SK-N-SH treated with all-trans-retinoic acid at 6 μM for 48 hours (cell line): ENCODE measurements at regions not wholly inside any gene's neighbourhood (a gene's known extent, or its start where the extent isn't known, plus 50 kb on each side); places are given as distances from the start of the nearest gene placed in this dataset.

Experiments
- ATAC-seq: fragments of 200-7000 bp; cut with Tn5 transposase; 3 replicates; pipeline ENCODE4 v1.9.1; 2020; ENCODE audit warnings: mild to moderate bottlenecking, moderate library complexity
- ARNTL ChIP-seq: fragments of 450-650 bp; formaldehyde crosslinking; IDR thresholded peaks from 2 replicates; pipeline ENCODE4 v1.5.0; 2020; ENCODE audit warnings: low read depth, mild to moderate bottlenecking, moderate library complexity, borderline replicate concordance
- BACH2 ChIP-seq: fragments of 250-450 bp; sonication (Bioruptor Pico); IDR thresholded peaks from 2 replicates; pipeline ENCODE4 v1.9.0; 2021; ENCODE audit warnings: mild to moderate bottlenecking, borderline replicate concordance
- CSDC2 ChIP-seq: fragments of 250-450 bp; sonication (Bioruptor Pico); IDR thresholded peaks from 2 replicates; pipeline ENCODE4 v1.5.0; 2020; ENCODE audit warnings: mild to moderate bottlenecking, moderate library complexity
- CSRNP3 ChIP-seq: fragments of 250-450 bp; sonication (Bioruptor Pico); IDR thresholded peaks from 2 replicates; pipeline ENCODE4 v1.5.1; 2021; ENCODE audit warnings: mild to moderate bottlenecking, moderate library complexity
- ESRRG ChIP-seq: fragments of 250-450 bp; sonication (Bioruptor Pico); IDR thresholded peaks from 2 replicates; pipeline ENCODE4 v1.6.1; 2021; ENCODE audit warnings: mild to moderate bottlenecking
- GLIS3 ChIP-seq: fragments of 250-450 bp; sonication (Bioruptor Pico); IDR thresholded peaks from 2 replicates; pipeline ENCODE4 v1.5.0; 2020; ENCODE audit warnings: mild to moderate bottlenecking, moderate library complexity
- ISL1 ChIP-seq: fragments of 250-450 bp; sonication (Bioruptor Pico); IDR thresholded peaks from 2 replicates; pipeline ENCODE4 v2.1.2; 2022; ENCODE audit warnings: mild to moderate bottlenecking, moderate library complexity
- OSR1 ChIP-seq: fragments of 250-450 bp; sonication (Bioruptor Pico); IDR thresholded peaks from 2 replicates; pipeline ENCODE4 v1.8.0; 2022; ENCODE audit warnings: moderate library complexity, mild to moderate bottlenecking, inconsistent platforms
- POU6F1 ChIP-seq: fragments of 250-450 bp; sonication (Bioruptor Pico); IDR thresholded peaks from 2 replicates; pipeline ENCODE4 v1.8.0; 2021; ENCODE audit warnings: low read depth, mild to moderate bottlenecking, moderate library complexity, borderline replicate concordance
- PPARA ChIP-seq: fragments of 250-450 bp; sonication (Bioruptor Pico); IDR thresholded peaks from 2 replicates; pipeline ENCODE4 v1.5.0; 2020; ENCODE audit warnings: mild to moderate bottlenecking, borderline replicate concordance
- RARB ChIP-seq: fragments of 250-450 bp; sonication (Bioruptor Pico); IDR thresholded peaks from 2 replicates; pipeline ENCODE4 v1.8.0; 2021; ENCODE audit warnings: mild to moderate bottlenecking, moderate library complexity
- SNAI2 ChIP-seq: fragments of 250-450 bp; sonication (Bioruptor Pico); IDR thresholded peaks from 2 replicates; pipeline ENCODE4 v1.5.0; 2020; ENCODE audit warnings: mild to moderate bottlenecking, moderate library complexity
- TCF4 ChIP-seq: fragments of 250-450 bp; sonication (Bioruptor Pico); IDR thresholded peaks from 2 replicates; pipeline ENCODE4 v1.8.0; 2021; ENCODE audit warnings: mild to moderate bottlenecking, moderate library complexity, borderline replicate concordance
- TOX ChIP-seq: fragments of 250-450 bp; sonication (Bioruptor Pico); IDR thresholded peaks from 2 replicates; pipeline ENCODE4 v1.8.0; 2021; ENCODE audit warnings: mild to moderate bottlenecking, moderate library complexity, borderline replicate concordance
- ZFP3 ChIP-seq: fragments of 250-450 bp; sonication (Bioruptor Pico); IDR thresholded peaks from 2 replicates; pipeline ENCODE4 v1.5.0; 2020; ENCODE audit warnings: mild to moderate bottlenecking, moderate library complexity
- ZFP30 ChIP-seq: fragments of 450-650 bp; formaldehyde crosslinking; IDR thresholded peaks from 2 replicates; pipeline ENCODE4 v1.5.0; 2022; ENCODE audit warnings: mild to moderate bottlenecking, moderate library complexity
- ZNF565 ChIP-seq: fragments of 450-650 bp; formaldehyde crosslinking; conservative IDR thresholded peaks from 2 replicates; pipeline ENCODE4 v1.5.0; 2020; ENCODE audit warnings: low read depth, mild to moderate bottlenecking, moderate library complexity
- ZNF70 ChIP-seq: fragments of 450-650 bp; formaldehyde crosslinking; IDR thresholded peaks from 2 replicates; pipeline ENCODE4 v1.5.0; 2020; ENCODE audit warnings: mild to moderate bottlenecking, moderate library complexity
- ZNF8 ChIP-seq: fragments of 450-650 bp; formaldehyde crosslinking; IDR thresholded peaks from 2 replicates; pipeline ENCODE4 v1.5.0; 2020; ENCODE audit warnings: mild to moderate bottlenecking, moderate library complexity
- TF ChIP-seq, protein P1 (sequence below): fragments of 250-450 bp; sonication (Bioruptor Pico); IDR thresholded peaks from 2 replicates; pipeline ENCODE4 v1.5.1; 2020; ENCODE audit warnings: low read depth, mild to moderate bottlenecking, moderate library complexity
- TF ChIP-seq, protein P2 (sequence below): fragments of 250-450 bp; sonication (Bioruptor Pico); IDR thresholded peaks from 2 replicates; pipeline ENCODE4 v1.8.0; 2020; ENCODE audit warnings: mild to moderate bottlenecking, moderate library complexity, borderline replicate concordance

DNA sequence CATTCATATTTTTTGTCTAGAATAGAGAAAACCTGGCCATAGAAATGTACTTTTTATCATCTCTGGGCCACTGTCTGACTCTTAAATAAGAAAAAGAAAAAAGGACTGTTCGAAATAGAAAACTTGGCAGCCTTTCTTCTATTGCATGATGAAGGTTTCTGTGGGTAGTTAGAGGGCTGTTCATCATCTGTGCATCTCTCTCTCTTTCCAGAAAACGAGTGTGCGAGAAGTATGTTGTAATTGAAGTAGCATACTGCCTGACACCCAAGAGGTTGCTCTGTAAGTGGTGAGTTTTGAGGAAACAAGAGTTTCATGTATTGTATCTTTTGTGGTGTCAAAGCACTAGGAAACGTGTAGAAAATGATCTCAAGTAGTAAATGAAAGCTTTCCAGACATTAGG lies 343.2 kb upstream of the TMEM229A start (continued):
- TF ChIP-seq, protein P1, sequence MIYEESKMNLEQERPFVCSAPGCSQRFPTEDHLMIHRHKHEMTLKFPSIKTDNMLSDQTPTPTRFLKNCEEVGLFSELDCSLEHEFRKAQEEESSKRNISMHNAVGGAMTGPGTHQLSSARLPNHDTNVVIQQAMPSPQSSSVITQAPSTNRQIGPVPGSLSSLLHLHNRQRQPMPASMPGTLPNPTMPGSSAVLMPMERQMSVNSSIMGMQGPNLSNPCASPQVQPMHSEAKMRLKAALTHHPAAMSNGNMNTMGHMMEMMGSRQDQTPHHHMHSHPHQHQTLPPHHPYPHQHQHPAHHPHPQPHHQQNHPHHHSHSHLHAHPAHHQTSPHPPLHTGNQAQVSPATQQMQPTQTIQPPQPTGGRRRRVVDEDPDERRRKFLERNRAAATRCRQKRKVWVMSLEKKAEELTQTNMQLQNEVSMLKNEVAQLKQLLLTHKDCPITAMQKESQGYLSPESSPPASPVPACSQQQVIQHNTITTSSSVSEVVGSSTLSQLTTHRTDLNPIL (CRISPR knock-in tag), result no peak
- TF ChIP-seq CSDC2 (CRISPR knock-in tag), result no peak
- no peak for TF ChIP-seq ZNF8 (CRISPR knock-in tag)
- no peak for TF ChIP-seq ISL1 (CRISPR knock-in tag)

- no peak for ATAC-seq
- TF ChIP-seq OSR1, result no peak
These were observed 342.5 kb upstream of the TMEM229A start for GRCh38 chr7:124375391-124375790.

DNA sequence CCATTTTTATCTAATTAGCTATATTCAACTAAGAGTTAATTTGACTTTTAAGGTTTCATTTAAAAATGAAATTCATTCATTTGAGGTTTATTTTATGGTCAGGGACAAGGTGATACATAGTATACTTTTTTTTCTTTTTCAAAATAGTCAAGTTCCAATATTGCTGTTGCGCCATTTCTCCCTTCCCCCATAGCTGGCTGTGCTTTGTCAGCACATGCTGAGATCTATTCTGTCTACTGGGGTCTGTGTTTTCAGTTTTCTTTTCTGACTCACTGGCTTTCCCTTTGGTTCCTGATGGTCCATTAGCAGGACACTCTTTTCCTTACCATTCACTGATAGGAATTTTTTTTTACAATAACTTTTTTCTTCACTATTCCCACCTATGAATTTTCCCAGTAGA lies 336.4 kb upstream of the TMEM229A start:
- TF ChIP-seq ZNF70 (CRISPR knock-in tag) (no peak), OSR1 (no peak), POU6F1 (no peak), TOX (no peak), BACH2 (CRISPR knock-in tag) (no peak), CSRNP3 (CRISPR knock-in tag) (no peak), SNAI2 (CRISPR knock-in tag) (no peak), ZFP30 (CRISPR knock-in tag) (no peak), GLIS3 (CRISPR knock-in tag) (no peak), ARNTL (no peak), RARB (no peak), ZNF8 (CRISPR knock-in tag) (no peak), ZFP3 (CRISPR knock-in tag) (no peak), ISL1 (CRISPR knock-in tag) (no peak)
- TF ChIP-seq, protein P2, sequence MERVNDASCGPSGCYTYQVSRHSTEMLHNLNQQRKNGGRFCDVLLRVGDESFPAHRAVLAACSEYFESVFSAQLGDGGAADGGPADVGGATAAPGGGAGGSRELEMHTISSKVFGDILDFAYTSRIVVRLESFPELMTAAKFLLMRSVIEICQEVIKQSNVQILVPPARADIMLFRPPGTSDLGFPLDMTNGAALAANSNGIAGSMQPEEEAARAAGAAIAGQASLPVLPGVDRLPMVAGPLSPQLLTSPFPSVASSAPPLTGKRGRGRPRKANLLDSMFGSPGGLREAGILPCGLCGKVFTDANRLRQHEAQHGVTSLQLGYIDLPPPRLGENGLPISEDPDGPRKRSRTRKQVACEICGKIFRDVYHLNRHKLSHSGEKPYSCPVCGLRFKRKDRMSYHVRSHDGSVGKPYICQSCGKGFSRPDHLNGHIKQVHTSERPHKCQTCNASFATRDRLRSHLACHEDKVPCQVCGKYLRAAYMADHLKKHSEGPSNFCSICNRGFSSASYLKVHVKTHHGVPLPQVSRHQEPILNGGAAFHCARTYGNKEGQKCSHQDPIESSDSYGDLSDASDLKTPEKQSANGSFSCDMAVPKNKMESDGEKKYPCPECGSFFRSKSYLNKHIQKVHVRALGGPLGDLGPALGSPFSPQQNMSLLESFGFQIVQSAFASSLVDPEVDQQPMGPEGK, result no peak
- ATAC-seq, result no peak

- ATAC-seq, result no peak
- no peak for TF ChIP-seq ZFP30 (CRISPR knock-in tag)
- TF ChIP-seq POU6F1, result no peak
These were observed 333.3 kb upstream of the TMEM229A start for GRCh38 chr7:124366118-124366517.

DNA sequence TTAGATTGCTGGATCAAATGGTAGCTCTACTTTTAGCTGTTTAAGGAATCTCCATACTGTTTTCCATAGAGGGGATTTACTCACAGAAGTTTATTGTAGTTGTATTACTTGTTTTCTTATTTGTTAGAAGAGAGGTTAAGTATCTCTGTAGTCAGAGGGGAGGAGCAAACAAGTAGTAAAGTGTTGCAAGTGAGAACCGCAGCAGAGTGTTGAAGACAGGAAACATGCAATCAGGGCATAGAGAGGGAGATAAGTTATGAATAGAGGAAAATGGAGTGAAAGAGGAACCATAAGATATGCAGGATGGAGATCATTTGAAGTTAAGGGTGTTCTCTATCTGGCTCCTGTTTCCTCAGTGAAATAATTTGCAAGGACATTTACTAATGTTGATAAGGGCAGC lies 331.4 kb upstream of the TMEM229A start:
- no peak for ATAC-seq
- TF ChIP-seq CSRNP3 (CRISPR knock-in tag), result no peak
- TF ChIP-seq PPARA (CRISPR knock-in tag), result no peak
- TF ChIP-seq, protein P2, result no peak
- no peak for TF ChIP-seq OSR1
- TF ChIP-seq TCF4 (CRISPR knock-in tag), result no peak
- TF ChIP-seq ISL1 (CRISPR knock-in tag), result no peak
- TF ChIP-seq BACH2 (CRISPR knock-in tag), result no peak
- no peak for TF ChIP-seq ZFP3 (CRISPR knock-in tag)
- TF ChIP-seq CSDC2 (CRISPR knock-in tag), result no peak
- no peak for TF ChIP-seq ZNF565 (CRISPR knock-in tag)
- no peak for TF ChIP-seq ARNTL
- no peak for TF ChIP-seq GLIS3 (CRISPR knock-in tag)
- no peak for TF ChIP-seq ZNF70 (CRISPR knock-in tag)
- TF ChIP-seq ESRRG, result no peak
- TF ChIP-seq POU6F1, result no peak
- no peak for TF ChIP-seq ZNF8 (CRISPR knock-in tag)
- TF ChIP-seq SNAI2 (CRISPR knock-in tag), result no peak
